ENCODE measurements at regions not wholly inside any gene's neighbourhood (a gene's known extent, or its start where the extent isn't known, plus 50 kb on each side); places are given as distances from the start of the nearest gene placed in this dataset.

- TF ChIP-seq, protein P1, sequence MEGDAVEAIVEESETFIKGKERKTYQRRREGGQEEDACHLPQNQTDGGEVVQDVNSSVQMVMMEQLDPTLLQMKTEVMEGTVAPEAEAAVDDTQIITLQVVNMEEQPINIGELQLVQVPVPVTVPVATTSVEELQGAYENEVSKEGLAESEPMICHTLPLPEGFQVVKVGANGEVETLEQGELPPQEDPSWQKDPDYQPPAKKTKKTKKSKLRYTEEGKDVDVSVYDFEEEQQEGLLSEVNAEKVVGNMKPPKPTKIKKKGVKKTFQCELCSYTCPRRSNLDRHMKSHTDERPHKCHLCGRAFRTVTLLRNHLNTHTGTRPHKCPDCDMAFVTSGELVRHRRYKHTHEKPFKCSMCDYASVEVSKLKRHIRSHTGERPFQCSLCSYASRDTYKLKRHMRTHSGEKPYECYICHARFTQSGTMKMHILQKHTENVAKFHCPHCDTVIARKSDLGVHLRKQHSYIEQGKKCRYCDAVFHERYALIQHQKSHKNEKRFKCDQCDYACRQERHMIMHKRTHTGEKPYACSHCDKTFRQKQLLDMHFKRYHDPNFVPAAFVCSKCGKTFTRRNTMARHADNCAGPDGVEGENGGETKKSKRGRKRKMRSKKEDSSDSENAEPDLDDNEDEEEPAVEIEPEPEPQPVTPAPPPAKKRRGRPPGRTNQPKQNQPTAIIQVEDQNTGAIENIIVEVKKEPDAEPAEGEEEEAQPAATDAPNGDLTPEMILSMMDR (conservative IDR thresholded peaks at IDR 0.05 in 1 of 2, IDR thresholded peaks at IDR 0.05 in 1 of 2; ENCODE audit: extremely low read depth in 1 of 2, insufficient read depth in 1 of 2, low read depth in 1 of 2, low read length in 2 of 2) = no peak
- TF ChIP-seq EZH2 (IDR thresholded peaks at IDR 0.05; ENCODE audit: borderline replicate concordance, low read length) = no peak
Observed at GRCh38 chr16:60404401-60404800, 1631.8 kb downstream of the CDH8 start.
